NCI-H226 (cell line): ENCODE measurements at regions not wholly inside any gene's neighbourhood (a gene's known extent, or its start where the extent isn't known, plus 50 kb on each side); places are given as distances from the start of the nearest gene placed in this dataset.
"Not testable (repeated sequence)": the region's sequence is repeated elsewhere in the genome, so short reads cannot be mapped to it uniquely, and the experiment has no call there.

Source experiments
- DNase-seq: peaks from one replicate; pipeline ENCODE4 v3.0.0-alpha.2; 2015

DNA sequence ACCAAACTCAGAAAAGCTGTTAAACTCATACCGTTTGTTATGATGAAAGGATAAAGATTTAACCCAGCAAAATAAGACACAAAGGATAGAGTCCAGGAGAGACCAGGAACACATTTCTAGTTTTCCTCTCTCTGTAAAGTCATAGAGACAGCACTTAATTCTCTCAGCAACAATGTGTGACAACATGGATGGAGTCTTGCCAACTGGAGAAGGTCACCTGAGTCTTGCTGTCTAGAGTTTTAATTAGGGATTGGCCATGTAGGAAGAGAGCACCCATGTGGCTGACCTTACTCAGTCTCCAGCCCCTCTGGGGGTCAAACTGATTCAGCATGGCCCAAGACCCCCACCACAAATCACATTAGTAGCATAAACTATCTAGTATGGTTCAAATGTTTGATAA, 151.0 kb upstream of the ATF7IP start:
- DNase-seq = no peak

DNA sequence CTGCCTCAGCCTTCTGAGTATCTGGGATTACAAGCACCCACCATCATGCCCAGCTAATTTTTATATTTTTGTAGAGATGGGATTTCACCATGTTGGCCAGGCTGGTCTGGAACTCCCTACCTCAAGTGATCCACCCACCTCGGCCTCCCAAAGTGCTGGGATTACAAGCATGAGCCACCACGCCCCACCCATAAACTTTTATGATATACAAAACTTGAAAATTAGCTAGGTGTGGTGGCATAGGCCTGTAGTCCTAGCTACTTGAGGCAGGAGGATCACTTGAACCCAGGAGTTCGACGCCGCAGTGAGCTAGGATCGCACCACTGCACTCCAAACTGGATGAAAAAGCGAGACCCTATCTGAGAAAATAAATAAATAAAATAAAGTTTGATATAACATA, 149.5 kb upstream of the ATF7IP start:
- DNase-seq = not testable (repeated sequence)

DNA sequence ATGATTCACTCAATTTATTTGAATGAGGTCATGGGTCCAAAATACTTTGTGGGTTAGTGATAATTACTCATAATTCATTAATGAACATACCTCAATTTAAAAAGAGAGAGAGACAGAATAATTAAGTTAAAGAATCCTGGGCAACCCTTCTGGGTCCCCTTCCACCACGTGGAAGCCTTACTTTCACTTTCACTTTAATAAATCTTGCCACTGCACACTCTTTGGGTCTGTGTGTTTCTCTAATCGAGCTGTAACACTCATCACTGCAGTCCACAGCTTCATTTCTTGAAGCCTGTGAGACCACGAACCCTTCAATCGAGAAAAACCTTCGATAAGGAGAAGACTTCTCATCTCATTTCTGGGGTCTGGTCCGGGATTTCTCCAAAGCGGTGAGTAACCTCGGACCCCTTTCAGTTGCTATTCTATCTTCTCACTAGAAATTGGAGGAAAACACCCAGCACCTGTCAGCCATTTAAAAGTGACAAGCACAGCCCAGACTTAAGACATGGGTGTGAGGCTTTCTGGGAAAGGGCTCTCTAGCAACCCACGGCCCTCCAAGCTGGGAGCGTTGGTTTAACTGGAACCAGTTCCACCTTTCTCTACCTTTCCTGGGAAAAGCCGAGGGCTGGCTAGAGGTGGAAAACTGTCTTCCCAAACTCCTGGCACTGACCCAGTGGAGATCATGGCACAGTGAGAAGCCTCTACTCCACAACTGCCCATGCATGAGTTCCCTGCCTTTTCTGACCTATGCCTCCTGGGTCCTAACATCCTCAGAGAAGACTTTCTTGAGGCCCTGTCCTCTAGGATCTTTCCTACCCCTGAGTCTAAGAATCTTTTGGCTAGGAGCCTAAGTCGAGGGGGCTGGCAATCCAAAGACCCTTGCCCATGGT, 148.8 kb upstream of the ATF7IP start:
- DNase-seq = no peak

DNA sequence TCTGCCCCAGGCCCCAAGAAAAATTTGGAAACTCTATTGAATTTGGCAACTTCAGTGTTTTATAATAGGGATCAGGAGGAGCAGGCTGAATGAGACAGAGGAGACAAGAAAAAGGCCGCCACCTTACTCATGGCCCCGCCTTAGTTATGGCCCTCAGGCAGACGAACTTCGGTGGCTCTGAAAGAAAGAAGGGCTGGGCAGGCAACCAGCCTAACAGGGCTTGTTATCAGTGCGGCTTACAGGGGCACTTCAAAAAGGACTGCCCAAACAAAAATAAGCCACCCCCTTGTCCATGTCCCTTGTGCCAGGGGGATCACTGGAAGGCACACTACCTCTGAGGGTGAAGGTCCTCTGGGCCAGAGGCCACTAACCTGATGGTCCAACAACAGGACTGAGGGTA, 146.3 kb upstream of the ATF7IP start:
- no peak for DNase-seq

- not testable (repeated sequence) for DNase-seq
These were observed 145.8 kb upstream of the ATF7IP start for GRCh38 chr12:14219670-14220069.

DNA sequence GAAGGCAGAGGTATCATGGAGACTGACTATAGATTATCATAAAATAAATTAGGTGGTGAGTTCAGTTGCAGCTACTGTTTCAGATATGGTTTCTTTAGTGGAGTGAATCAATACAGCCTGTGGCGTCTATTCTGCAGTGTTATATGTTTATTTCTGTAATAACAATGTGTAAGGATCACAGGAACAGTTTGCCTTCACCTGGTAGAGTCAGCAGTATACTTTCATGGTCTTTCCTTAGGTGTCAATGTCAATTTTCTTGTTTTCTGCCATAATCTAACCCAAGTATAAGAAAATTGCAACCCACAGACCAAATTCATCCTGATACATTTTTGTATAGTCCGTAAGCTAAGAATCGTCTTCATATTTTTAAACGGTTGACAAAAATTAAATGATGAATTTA, 140.4 kb upstream of the ATF7IP start:
- no peak for DNase-seq

DNA sequence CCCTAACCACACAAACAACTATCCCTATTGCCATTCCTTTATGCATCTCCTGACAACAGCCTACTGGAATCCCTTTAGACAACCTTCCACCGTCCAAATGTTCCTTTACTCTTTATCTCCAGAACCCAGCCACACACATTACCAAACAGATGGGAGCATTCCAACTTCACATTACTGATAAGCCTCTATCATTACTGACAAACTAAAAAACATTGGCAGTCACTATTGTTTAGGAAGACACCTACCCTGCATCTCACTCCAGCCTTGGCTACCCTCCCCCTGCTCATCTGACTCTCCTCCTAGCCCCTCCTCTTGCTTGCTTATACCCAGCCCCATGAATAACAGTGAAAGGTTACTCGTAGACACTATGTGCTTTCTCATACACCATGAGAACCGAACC, 130.3 kb upstream of the ATF7IP start:
- DNase-seq = not testable (repeated sequence)

GRCh38 chr12:14236641-14237040, 128.8 kb upstream of the ATF7IP start:
- not testable (repeated sequence) for DNase-seq

GRCh38 chr12:14238221-14238792, 127.2 kb upstream of the ATF7IP start:
- DNase-seq = no peak

- DNase-seq = peak; percentile 39
These were observed 126.0 kb upstream of the ATF7IP start for GRCh38 chr12:14239350-14239934.

GRCh38 chr12:14239935-14240872, 125.3 kb upstream of the ATF7IP start:
- peak; percentile 76 for DNase-seq

DNA sequence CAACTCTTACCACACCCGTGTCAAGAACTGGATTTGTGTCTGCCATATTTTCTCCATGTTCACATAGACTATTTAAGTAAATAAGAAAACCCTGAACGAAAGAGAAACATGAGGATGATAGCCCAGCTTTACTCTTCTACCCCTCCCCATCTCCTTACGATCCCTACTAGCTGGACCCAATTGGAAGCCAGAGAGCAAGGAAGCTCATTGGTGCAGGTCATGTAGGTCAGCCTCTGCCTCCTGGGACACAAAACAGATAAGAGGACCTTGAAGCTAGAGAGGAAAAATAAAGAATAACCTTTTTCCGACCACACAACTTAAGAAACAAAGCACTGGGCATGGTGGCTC, 124.6 kb upstream of the ATF7IP start:
- DNase-seq = no peak

- not testable (repeated sequence) for DNase-seq
These were observed 122.7 kb upstream of the ATF7IP start for GRCh38 chr12:14242825-14243224.

GRCh38 chr12:14243941-14244340, 121.5 kb upstream of the ATF7IP start:
- no peak for DNase-seq

- no peak for DNase-seq
These were observed 120.4 kb upstream of the ATF7IP start for GRCh38 chr12:14244876-14245669.

DNA sequence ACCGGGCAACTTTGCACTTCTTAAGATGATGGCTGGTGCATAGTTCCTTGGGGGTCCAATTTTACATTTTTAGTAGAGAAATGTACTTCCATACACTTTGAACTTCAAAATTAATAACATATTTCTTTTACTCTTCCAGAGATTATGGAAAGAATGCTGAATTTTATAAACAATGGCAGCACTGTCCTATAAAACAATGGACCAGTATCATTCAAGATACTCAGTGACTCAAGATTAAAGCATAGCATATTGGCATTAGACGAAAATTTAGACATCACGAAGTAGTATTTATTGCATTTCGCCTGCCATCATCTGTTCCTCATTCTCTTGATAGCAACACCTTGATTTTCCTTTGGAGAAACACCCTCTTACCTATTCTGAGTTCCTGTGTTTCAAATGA, 118.3 kb upstream of the ATF7IP start:
- no peak for DNase-seq

- DNase-seq = no peak
These were observed 116.1 kb upstream of the ATF7IP start for GRCh38 chr12:14249368-14249767.

DNA sequence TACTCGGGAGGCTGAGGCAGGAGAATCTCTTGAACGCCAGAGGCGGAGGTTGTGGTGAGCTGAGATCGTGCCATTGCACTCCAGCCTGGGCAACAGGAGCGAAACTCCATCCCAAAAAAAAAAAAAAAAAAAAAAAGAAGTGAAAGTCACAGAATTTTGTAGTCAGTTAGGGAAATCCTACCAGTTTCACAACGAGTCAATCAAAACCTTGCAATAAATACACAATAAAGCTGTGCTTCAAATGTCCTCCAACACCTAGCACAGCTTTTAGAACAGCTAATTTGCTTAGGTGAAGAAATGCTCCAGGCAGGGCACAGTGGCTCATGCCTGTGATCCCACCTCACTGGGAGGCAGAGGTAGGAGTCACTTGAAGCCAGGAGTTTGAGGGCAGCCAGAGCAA, 112.8 kb upstream of the ATF7IP start:
- no peak for DNase-seq

DNA sequence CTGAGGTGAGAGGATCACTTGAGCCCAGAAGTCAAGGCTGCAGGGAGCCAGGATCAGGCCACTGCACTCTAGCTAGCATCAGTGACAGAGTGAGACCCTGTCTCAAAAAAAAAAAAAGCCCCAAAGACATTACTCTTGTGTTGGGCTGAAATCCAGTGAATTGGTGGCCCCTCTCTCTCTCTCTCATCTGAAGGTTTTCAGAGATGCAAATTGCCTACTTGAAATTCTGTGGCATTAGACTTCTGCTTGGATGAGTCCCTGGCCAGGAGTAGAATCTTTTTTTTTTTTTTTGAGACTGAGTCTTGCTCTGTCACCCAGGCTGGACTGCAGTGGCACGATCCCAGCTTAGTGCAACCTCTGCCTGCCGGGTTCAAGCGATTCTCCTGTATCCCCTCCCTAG, 112.0 kb upstream of the ATF7IP start:
- no peak for DNase-seq

DNA sequence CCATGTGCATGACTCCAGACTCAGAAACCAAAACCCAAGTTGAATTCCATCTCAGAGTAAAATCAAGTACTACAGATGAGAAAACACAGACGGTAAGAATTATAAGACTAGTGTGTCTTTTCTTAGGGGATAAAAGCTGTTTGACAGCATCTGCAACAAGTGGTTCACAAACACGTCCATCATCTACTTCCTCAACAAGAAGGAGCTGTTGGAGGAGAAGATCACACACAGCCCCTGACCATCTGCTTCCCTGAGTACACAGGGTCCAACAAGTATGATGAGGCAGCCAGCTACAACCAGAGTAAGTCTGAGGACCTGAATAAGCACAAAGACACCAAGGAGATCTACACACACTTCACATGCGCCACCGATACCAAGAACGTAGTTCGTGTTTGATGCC, 110.7 kb upstream of the ATF7IP start:
- no peak for DNase-seq

DNA sequence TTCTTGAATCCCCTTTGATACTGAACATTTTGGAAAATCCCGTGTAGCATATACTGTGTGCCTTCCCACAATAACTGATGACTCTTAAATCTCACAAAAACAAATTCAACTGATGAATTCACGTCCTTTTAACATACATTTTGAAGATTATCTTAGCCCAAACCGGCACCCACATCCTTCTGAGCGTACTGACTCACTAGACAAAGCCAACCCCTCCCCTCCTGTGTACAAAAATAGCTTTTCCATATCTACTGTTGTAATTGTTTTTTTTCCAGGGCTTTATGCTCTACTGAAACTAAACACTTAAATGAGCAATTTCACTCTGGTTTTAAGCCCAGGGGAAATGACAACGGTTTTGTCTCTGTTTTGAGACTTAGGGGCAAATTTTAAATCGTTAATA, 109.4 kb upstream of the ATF7IP start:
- peak; percentile 18 for DNase-seq

GRCh38 chr12:14256555-14257169, 108.8 kb upstream of the ATF7IP start:
- peak; percentile 66 for DNase-seq
